ENCODE measurements at regions not wholly inside any gene's neighbourhood (a gene's known extent, or its start where the extent isn't known, plus 50 kb on each side); places are given as distances from the start of the nearest gene placed in this dataset.

GRCh38 chr14:76955575-76956315 is 72.8 kb downstream of the IRF2BPL start:
- no peak for TF ChIP-seq CTCF (IDR thresholded peaks at IDR 0.05)
- H3K4me3 ChIP-seq = peak overlapping the region; percentile 70
- peak overlapping the region; percentile 80 to 99 for H3K27ac ChIP-seq
- DNase-seq (ENCODE audit: low spot score) = no peak

- Histone ChIP-seq H3K4me3 (no peak overlapping the region), H3K27ac (peak overlapping the region; percentile 80 to 99)
- no peak for TF ChIP-seq CTCF (IDR thresholded peaks at IDR 0.05)
- no peak for DNase-seq (ENCODE audit: low spot score)
Observed at GRCh38 chr14:76954394-76955190, 73.9 kb downstream of the IRF2BPL start.

- Histone ChIP-seq H3K4me3 (peak overlapping the region; percentile 68), H3K27ac (peak overlapping the region; percentile 80 to 97)
- TF ChIP-seq CTCF (IDR thresholded peaks at IDR 0.05) = no peak
- DNase-seq (ENCODE audit: low spot score) = peak; percentile 90
Observed at GRCh38 chr14:76953311-76953945, 75.1 kb downstream of the IRF2BPL start.

GRCh38 chr14:76951166-76951565 is 77.3 kb downstream of the IRF2BPL start:
- peak overlapping the region; percentile 17 to 82 for H3K27ac ChIP-seq
- no peak overlapping the region for H3K4me3 ChIP-seq
- no peak for DNase-seq (ENCODE audit: low spot score)
- no peak for TF ChIP-seq CTCF (IDR thresholded peaks at IDR 0.05)

- DNase-seq (ENCODE audit: low spot score) = no peak
- H3K4me3 ChIP-seq = no peak overlapping the region
- TF ChIP-seq CTCF (IDR thresholded peaks at IDR 0.05) = no peak
- H3K27ac ChIP-seq = peak overlapping the region; percentile 17 to 82
Observed at GRCh38 chr14:76950055-76951020, 78.2 kb downstream of the IRF2BPL start.

GRCh38 chr14:76948976-76949375 is 79.5 kb downstream of the IRF2BPL start:
- Histone ChIP-seq H3K4me3 (no peak overlapping the region), H3K27ac (no peak overlapping the region)
- no peak for TF ChIP-seq CTCF (IDR thresholded peaks at IDR 0.05)
- no peak for DNase-seq (ENCODE audit: low spot score)

Measured in coronary artery (tissue), 2 donors.